ENCODE measurements at regions not wholly inside any gene's neighbourhood (a gene's known extent, or its start where the extent isn't known, plus 50 kb on each side); places are given as distances from the start of the nearest gene placed in this dataset.

DNA sequence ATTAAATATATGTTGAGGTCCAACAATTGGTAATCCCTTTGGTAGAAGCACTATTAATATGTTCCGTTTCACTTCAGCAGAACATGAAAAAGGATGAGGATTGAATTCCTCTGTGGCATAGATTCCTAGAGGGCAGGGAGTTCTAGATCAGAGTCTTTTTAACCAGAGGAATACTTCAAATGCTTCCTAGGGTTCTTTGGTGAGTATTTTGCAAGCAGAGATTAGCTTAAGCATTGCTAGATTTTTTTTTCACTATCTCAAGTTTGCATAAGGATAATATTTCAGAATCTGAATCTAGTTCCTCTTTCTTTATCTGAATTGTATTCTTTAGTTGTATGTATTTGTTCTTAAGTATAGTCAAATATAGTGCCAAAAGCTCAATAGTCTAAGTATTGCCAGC lies 116.6 kb upstream of the ADAMTSL1 start:
- DNase-seq (ENCODE audit: low read depth) = no peak
- H3K4me3 ChIP-seq (ENCODE audit: low read depth, low read length) = no peak overlapping the region
- TF ChIP-seq, protein P1, sequence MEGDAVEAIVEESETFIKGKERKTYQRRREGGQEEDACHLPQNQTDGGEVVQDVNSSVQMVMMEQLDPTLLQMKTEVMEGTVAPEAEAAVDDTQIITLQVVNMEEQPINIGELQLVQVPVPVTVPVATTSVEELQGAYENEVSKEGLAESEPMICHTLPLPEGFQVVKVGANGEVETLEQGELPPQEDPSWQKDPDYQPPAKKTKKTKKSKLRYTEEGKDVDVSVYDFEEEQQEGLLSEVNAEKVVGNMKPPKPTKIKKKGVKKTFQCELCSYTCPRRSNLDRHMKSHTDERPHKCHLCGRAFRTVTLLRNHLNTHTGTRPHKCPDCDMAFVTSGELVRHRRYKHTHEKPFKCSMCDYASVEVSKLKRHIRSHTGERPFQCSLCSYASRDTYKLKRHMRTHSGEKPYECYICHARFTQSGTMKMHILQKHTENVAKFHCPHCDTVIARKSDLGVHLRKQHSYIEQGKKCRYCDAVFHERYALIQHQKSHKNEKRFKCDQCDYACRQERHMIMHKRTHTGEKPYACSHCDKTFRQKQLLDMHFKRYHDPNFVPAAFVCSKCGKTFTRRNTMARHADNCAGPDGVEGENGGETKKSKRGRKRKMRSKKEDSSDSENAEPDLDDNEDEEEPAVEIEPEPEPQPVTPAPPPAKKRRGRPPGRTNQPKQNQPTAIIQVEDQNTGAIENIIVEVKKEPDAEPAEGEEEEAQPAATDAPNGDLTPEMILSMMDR (IDR thresholded peaks at IDR 0.05; ENCODE audit: insufficient read depth, low read depth, low read length, missing control alignments) = no peak

DNA sequence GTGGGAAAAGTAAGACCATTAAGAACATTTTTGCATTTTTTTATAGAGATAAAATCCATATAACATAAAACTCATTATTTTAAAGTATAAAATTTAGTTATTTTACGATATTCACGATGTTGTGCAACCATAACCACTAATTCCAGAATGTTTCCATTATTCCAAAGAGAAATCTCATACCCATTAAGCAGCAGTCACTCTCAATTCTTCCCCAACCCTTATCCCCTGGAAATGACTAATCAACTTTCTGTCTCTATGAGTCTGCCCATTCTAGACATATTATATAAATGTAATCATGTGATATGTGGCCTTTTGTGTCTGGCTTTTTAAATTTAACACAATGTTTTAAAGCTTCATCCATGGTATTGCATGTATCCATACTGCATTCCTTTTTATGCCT lies 115.6 kb upstream of the ADAMTSL1 start:
- no peak for DNase-seq (ENCODE audit: low read depth)
- no peak overlapping the region for H3K4me3 ChIP-seq (ENCODE audit: low read depth, low read length)
- TF ChIP-seq, protein P1 (IDR thresholded peaks at IDR 0.05; ENCODE audit: insufficient read depth, low read depth, low read length, missing control alignments) = no peak

DNA sequence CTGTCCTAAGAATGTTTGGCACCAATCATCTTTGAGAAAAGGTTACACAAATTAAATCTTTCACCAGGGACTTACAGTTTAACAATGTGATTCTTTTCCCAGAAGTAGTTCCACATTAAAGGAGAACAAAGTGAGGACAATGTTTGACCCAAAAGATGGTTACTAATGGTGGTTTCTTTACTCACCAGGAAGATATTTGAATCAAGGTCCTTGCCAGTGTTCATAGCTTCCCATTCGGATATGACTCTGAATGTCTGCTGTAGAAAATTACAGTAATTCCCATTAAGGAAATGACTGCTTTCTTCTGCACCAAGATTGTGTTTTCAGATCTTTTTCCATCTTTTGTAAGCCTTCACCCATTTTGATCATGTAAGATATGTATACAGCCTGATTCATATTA lies 114.6 kb upstream of the ADAMTSL1 start:
- no peak overlapping the region for H3K4me3 ChIP-seq (ENCODE audit: low read depth, low read length)
- no peak for DNase-seq (ENCODE audit: low read depth)
- TF ChIP-seq, protein P1 (IDR thresholded peaks at IDR 0.05; ENCODE audit: insufficient read depth, low read depth, low read length, missing control alignments) = no peak

DNA sequence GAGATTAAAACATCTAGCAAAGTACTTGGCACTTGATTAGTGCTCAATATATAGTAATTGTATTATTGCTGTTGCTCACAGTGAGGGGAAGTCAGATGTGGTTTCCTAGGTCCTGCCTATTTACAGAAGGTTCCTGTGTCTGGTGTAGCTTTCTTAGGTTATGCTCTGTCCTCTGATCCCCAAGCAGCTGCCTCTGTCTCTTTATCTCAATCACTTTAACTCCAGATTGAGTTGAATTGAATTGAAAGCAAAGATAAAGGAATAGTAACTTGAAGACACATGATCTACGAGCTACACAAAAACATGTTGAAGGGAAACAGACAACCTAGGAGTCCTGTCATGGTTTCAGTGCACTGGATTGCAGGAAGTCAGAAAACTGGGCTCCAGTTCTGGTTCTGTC lies 113.9 kb upstream of the ADAMTSL1 start:
- H3K4me3 ChIP-seq (ENCODE audit: low read depth, low read length) = no peak overlapping the region
- TF ChIP-seq, protein P1 (IDR thresholded peaks at IDR 0.05; ENCODE audit: insufficient read depth, low read depth, low read length, missing control alignments) = no peak
- no peak for DNase-seq (ENCODE audit: low read depth)

DNA sequence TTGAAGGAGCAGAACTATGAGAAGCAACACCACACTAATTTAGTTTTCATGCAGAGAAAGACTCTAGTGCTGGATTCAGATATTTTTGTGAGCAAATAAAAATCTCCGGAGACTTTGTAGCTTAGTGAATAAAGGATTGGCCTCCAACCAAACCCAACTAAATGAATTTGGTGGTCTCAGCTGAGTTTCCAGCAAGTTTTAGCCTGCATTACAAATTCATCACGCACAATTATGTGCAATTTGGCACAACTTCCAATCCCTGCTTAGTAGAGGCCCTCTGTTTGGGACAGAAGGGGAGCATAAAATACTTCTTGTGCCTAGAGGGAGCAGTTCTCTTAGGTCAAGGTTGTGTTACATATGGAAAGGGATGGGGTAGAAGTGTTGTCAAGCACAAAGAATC lies 112.3 kb upstream of the ADAMTSL1 start:
- no peak for DNase-seq (ENCODE audit: low read depth)
- TF ChIP-seq, protein P1 (IDR thresholded peaks at IDR 0.05; ENCODE audit: insufficient read depth, low read depth, low read length, missing control alignments) = no peak
- no peak overlapping the region for H3K4me3 ChIP-seq (ENCODE audit: low read depth, low read length)

DNA sequence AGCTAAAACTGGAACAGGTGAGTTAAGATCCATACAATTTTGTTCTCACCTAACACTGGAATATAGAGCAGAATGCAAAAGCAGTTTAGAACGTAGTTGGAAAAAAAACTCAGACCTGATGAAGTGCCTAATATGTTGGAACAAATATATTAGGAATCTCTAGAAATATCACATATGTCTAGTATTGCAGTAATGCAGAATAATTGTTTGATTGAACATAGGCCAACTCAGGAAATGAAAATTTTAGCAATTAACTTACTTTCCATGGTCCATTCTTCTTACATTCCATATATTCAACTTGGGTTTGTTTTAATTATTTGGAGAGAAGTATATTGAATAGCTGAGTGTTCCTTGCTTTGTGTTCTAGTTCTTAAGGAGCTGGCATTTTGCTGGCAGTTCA lies 111.8 kb upstream of the ADAMTSL1 start:
- TF ChIP-seq, protein P1 (IDR thresholded peaks at IDR 0.05; ENCODE audit: insufficient read depth, low read depth, low read length, missing control alignments) = no peak
- DNase-seq (ENCODE audit: low read depth) = no peak
- H3K4me3 ChIP-seq (ENCODE audit: low read depth, low read length) = no peak overlapping the region

DNA sequence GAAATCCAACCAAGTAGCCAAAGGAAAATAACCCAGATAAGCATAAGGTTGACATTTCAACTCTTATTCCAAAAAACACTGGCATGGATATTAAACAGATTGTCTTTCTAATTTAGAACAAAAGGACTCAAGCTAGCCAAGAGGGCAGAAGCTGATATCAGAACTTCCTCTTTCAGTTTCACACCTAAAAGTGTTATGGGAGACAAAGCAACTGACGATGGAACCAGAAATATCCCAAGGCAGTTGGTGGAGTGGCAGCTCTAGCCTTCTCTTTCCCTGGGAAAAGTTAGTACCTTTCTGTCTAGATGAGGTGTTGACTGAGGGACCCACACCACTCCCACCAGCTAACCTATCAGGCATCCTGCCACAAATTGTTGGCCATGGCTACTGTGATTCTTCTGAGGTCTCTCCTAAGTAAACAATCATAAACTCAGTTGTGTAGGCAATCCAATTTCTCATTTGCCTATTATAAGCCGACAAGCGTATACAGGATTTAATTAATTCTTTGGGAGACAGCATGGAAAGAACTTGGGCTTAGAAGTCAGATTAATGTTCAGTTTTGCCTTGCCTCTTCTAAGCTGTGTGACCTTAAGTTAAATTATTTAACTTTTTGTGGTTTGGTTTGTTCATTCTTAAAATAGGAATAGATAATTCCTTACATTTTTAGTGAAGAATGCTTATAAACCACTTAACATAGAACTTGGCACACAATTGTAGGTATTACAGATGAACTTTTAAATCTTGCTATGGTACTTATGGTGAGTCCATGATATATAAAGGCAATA lies 110.9 kb upstream of the ADAMTSL1 start:
- no peak overlapping the region for H3K4me3 ChIP-seq (ENCODE audit: low read depth, low read length)
- TF ChIP-seq, protein P1 (IDR thresholded peaks at IDR 0.05; ENCODE audit: insufficient read depth, low read depth, low read length, missing control alignments) = no peak
- DNase-seq (ENCODE audit: low read depth) = no peak
